GM18511 (cell line): ENCODE measurements at regions not wholly inside any gene's neighbourhood (a gene's known extent, or its start where the extent isn't known, plus 50 kb on each side); places are given as distances from the start of the nearest gene placed in this dataset.

ENCODE experiments used
- ATAC-seq: cut with Tn5 transposase; IDR thresholded peaks from one replicate; pipeline ENCODE4 v1.9.1; 2021; ENCODE audit warnings: mild to moderate bottlenecking, moderate library complexity; ENCODE audit not compliant: unreplicated experiment

- no peak for ATAC-seq
Measured at GRCh38 chr18:10207682-10208345, 246.6 kb upstream of the APCDD1 start.

GRCh38 chr18:10209302-10209701 is 245.1 kb upstream of the APCDD1 start:
- no peak for ATAC-seq

GRCh38 chr18:10210057-10210633 is 244.3 kb upstream of the APCDD1 start:
- no peak for ATAC-seq

GRCh38 chr18:10213526-10213925 is 240.9 kb upstream of the APCDD1 start:
- ATAC-seq: peak; percentile 86

- no peak for ATAC-seq
Measured at GRCh38 chr18:10215446-10215845, 239.0 kb upstream of the APCDD1 start.

- no peak for ATAC-seq
Measured at GRCh38 chr18:10216791-10217190, 237.6 kb upstream of the APCDD1 start.

GRCh38 chr18:10217211-10217610 is 237.2 kb upstream of the APCDD1 start:
- no peak for ATAC-seq

- no peak for ATAC-seq
Measured at GRCh38 chr18:10225300-10225699, 229.1 kb upstream of the APCDD1 start.

- no peak for ATAC-seq
Measured at GRCh38 chr18:10226971-10227370, 227.5 kb upstream of the APCDD1 start.

- no peak for ATAC-seq
Measured at GRCh38 chr18:10228326-10228725, 226.1 kb upstream of the APCDD1 start.

- no peak for ATAC-seq
Measured at GRCh38 chr18:10229458-10229857, 225.0 kb upstream of the APCDD1 start.

GRCh38 chr18:10230072-10230471 is 224.4 kb upstream of the APCDD1 start:
- ATAC-seq: no peak

GRCh38 chr18:10231220-10231619 is 223.2 kb upstream of the APCDD1 start:
- no peak for ATAC-seq

GRCh38 chr18:10232062-10232461 is 222.4 kb upstream of the APCDD1 start:
- ATAC-seq: no peak

- ATAC-seq: no peak
Measured at GRCh38 chr18:10233082-10233875, 221.2 kb upstream of the APCDD1 start.

- no peak for ATAC-seq
Measured at GRCh38 chr18:10234281-10234680, 220.2 kb upstream of the APCDD1 start.

- ATAC-seq: no peak
Measured at GRCh38 chr18:10234912-10235660, 219.3 kb upstream of the APCDD1 start.

- ATAC-seq: no peak
Measured at GRCh38 chr18:10235661-10235952, 218.8 kb upstream of the APCDD1 start.

GRCh38 chr18:10239103-10239502 is 215.3 kb upstream of the APCDD1 start:
- no peak for ATAC-seq

- no peak for ATAC-seq
Measured at GRCh38 chr18:10239991-10240634, 214.3 kb upstream of the APCDD1 start.

- no peak for ATAC-seq
Measured at GRCh38 chr18:10240973-10241372, 213.5 kb upstream of the APCDD1 start.
